ENCODE measurements at regions not wholly inside any gene's neighbourhood (a gene's known extent, or its start where the extent isn't known, plus 50 kb on each side); places are given as distances from the start of the nearest gene placed in this dataset.

- Histone ChIP-seq H3K4me2 (no peak overlapping the region), H3K36me3 (ENCODE audit: insufficient read depth) (no peaks in the 10 kb centered on the region), H4K20me1 (replicated peaks; ENCODE audit: insufficient read depth) (no peaks in the 10 kb centered on the region), H3K27ac (ENCODE audit: low read depth) (no peak overlapping the region), H3K9me2 (ENCODE audit: insufficient read depth) (no peaks in the 10 kb centered on the region), H3K79me2 (replicated peaks; ENCODE audit: insufficient read depth) (no peaks in the 10 kb centered on the region), H3K4me1 (ENCODE audit: insufficient read depth) (no peaks in the 10 kb centered on the region), H3K4me3 (no peak overlapping the region), H3F3A (replicated peaks; ENCODE audit: low read depth) (no peaks in the 10 kb centered on the region), H2AFZ (no peak overlapping the region), H3K27me3 (ENCODE audit: insufficient read depth) (no peaks in the 10 kb centered on the region)
- H3K4me1 Mint-ChIP-seq, result no peaks in the 10 kb centered on the region
- H3K27me3 Mint-ChIP-seq (ENCODE audit: insufficient read depth, low read depth, poor library complexity), result peaks cover 3% of the 10 kb centered on the region
- H3K36me3 Mint-ChIP-seq (ENCODE audit: low read depth), result no peaks in the 10 kb centered on the region; the same call in 2 of the 3 replicates
- ATAC-seq, result no peak
- H3K4me3 Mint-ChIP-seq, result no peak overlapping the region
- no peak for TF ChIP-seq NANOG (IDR thresholded peaks at IDR 0.05; ENCODE audit: borderline replicate concordance)
- TF ChIP-seq ETS1 (IDR thresholded peaks at IDR 0.05), result no peak
- TF ChIP-seq ZNF114 (CRISPR knock-in tag; IDR thresholded peaks at IDR 0.05), result no peak
- TF ChIP-seq EZH2 (IDR thresholded peaks at IDR 0.05; ENCODE audit: low read depth, unreplicated experiment), result no peak
- TF ChIP-seq EZH2phosphoT487 (IDR thresholded peaks at IDR 0.05; ENCODE audit: unreplicated experiment), result no peak
- TF ChIP-seq JUNB (IDR thresholded peaks at IDR 0.05; ENCODE audit: unreplicated experiment), result no peak
- TF ChIP-seq CREB1 (CRISPR knock-in tag; IDR thresholded peaks at IDR 0.05; ENCODE audit: low read depth), result no peak
- TF ChIP-seq ZNF331 (CRISPR knock-in tag; IDR thresholded peaks at IDR 0.05; ENCODE audit: low read depth), result no peak
- no peak for TF ChIP-seq POLR2AphosphoS5 (IDR thresholded peaks at IDR 0.05; ENCODE audit: low read depth)
- no peak for TF ChIP-seq STAT1 (IDR thresholded peaks at IDR 0.05; ENCODE audit: unreplicated experiment)
- H3K27ac Mint-ChIP-seq, result no peak overlapping the region
- DNase-seq (ENCODE audit: low spot score), result no peak
- H3K9me3 Mint-ChIP-seq, result no peaks in the 10 kb centered on the region
Observed at GRCh38 chr9:126117158-126117425, 209.5 kb upstream of the MVB12B start.

- no peak overlapping the region for H3K4me3 Mint-ChIP-seq
- no peak overlapping the region for H3K27ac Mint-ChIP-seq
- no peaks in the 10 kb centered on the region for H3K4me1 ChIP-seq (ENCODE audit: insufficient read depth)
- no peaks in the 10 kb centered on the region for H3K27me3 ChIP-seq (ENCODE audit: insufficient read depth)
- H3K4me2 ChIP-seq, result no peak overlapping the region
- no peaks in the 10 kb centered on the region for H3K79me2 ChIP-seq (replicated peaks; ENCODE audit: insufficient read depth)
- H3K9me3 Mint-ChIP-seq, result no peaks in the 10 kb centered on the region
- H3K4me1 Mint-ChIP-seq, result no peaks in the 10 kb centered on the region
- ATAC-seq, result no peak
- no peaks in the 10 kb centered on the region for H3K36me3 ChIP-seq (ENCODE audit: insufficient read depth)
- no peaks in the 10 kb centered on the region for H3F3A ChIP-seq (replicated peaks; ENCODE audit: low read depth)
- no peak overlapping the region for H3K4me3 ChIP-seq
- no peaks in the 10 kb centered on the region for H3K9me2 ChIP-seq (ENCODE audit: insufficient read depth)
- H3K27me3 Mint-ChIP-seq (ENCODE audit: insufficient read depth, low read depth, poor library complexity), result peaks cover 3% of the 10 kb centered on the region
- H3K36me3 Mint-ChIP-seq (ENCODE audit: low read depth), result no peaks in the 10 kb centered on the region; the same call in 2 of the 3 replicates
- H4K20me1 ChIP-seq (replicated peaks; ENCODE audit: insufficient read depth), result no peaks in the 10 kb centered on the region
- DNase-seq (ENCODE audit: low spot score), result no peak
- no peak overlapping the region for H2AFZ ChIP-seq
- no peak for TF ChIP-seq EZH2 (IDR thresholded peaks at IDR 0.05; ENCODE audit: low read depth, unreplicated experiment)
- no peak for TF ChIP-seq REST (IDR thresholded peaks at IDR 0.05; ENCODE audit: unreplicated experiment)
- TF ChIP-seq ZNF331 (CRISPR knock-in tag; IDR thresholded peaks at IDR 0.05; ENCODE audit: low read depth), result no peak
- TF ChIP-seq EZH2phosphoT487 (IDR thresholded peaks at IDR 0.05; ENCODE audit: unreplicated experiment), result no peak
- TF ChIP-seq ZNF114 (CRISPR knock-in tag; IDR thresholded peaks at IDR 0.05), result no peak
- no peak for TF ChIP-seq NANOG (IDR thresholded peaks at IDR 0.05; ENCODE audit: borderline replicate concordance)
- no peak overlapping the region for H3K27ac ChIP-seq (ENCODE audit: low read depth)
Observed at GRCh38 chr9:126117631-126118030, 209.0 kb upstream of the MVB12B start.

All from GM23338 (cell line).